Esophagus muscularis mucosa (tissue), 4 donors: ENCODE measurements at regions not wholly inside any gene's neighbourhood (a gene's known extent, or its start where the extent isn't known, plus 50 kb on each side); places are given as distances from the start of the nearest gene placed in this dataset.

Experiments
- CTCF ChIP-seq, 3 experiments: fragments of 200-600 bp in 2 of 3; fragments of 450-650 bp in 1 of 3; sonication (generic) in 2 of 3; IDR thresholded peaks; one replicate each; pipeline ENCODE4 v1.5.1; 2017 to 2019; ENCODE audit warnings: antibody characterized with exemption in 3 of 3, mild to moderate bottlenecking in 2 of 3, moderate library complexity in 1 of 3
- EP300 ChIP-seq: sonication (generic); formaldehyde crosslinking; IDR thresholded peaks from one replicate; pipeline ENCODE4 v1.6.1; 2017; ENCODE audit warnings: antibody characterized with exemption
- POLR2A ChIP-seq: fragments of 450-650 bp; IDR thresholded peaks from one replicate; pipeline ENCODE4 v1.6.1; 2017; ENCODE audit warnings: antibody characterized with exemption, moderate library complexity, mild to moderate bottlenecking, low read depth
- POLR2AphosphoS5 ChIP-seq, 2 donors: sonication (generic); formaldehyde crosslinking; IDR thresholded peaks; one replicate each; pipeline ENCODE4 v1.6.1; 2017; ENCODE audit warnings: antibody characterized with exemption in 2 of 2

- TF ChIP-seq POLR2A, result no peak
- no peak for TF ChIP-seq CTCF (IDR thresholded peaks at IDR 0.05)
- TF ChIP-seq POLR2AphosphoS5 (IDR thresholded peaks at IDR 0.05), result no peak
- no peak for TF ChIP-seq EP300
Observed at GRCh38 chr5:57676222-57677098, 193.8 kb upstream of the ACTBL2 start.
